ENCODE measurements at regions not wholly inside any gene's neighbourhood (a gene's known extent, or its start where the extent isn't known, plus 50 kb on each side); places are given as distances from the start of the nearest gene placed in this dataset.

GRCh38 chr1:82446236-82446635, 645.5 kb downstream of the ADGRL2 start:
- TF ChIP-seq RAD21 (IDR thresholded peaks at IDR 0.05; ENCODE audit: low read length): no peak
- TF ChIP-seq POLR2A (IDR thresholded peaks at IDR 0.05; ENCODE audit: low read depth, low read length): no peak
- no peak for TF ChIP-seq ELK1 (IDR thresholded peaks at IDR 0.05; ENCODE audit: borderline replicate concordance, low read depth, low read length)
- TF ChIP-seq CTCF (conservative IDR thresholded peaks at IDR 0.05; ENCODE audit: low read depth, low read length): no peak
- no peak for TF ChIP-seq SMC3 (IDR thresholded peaks at IDR 0.05; ENCODE audit: low read depth, low read length)
- TF ChIP-seq CHD1 (IDR thresholded peaks at IDR 0.05; ENCODE audit: low read depth, low read length): no peak
- TF ChIP-seq MXI1 (IDR thresholded peaks at IDR 0.05; ENCODE audit: borderline replicate concordance, low read depth, low read length): no peak
- TF ChIP-seq RFX5 (IDR thresholded peaks at IDR 0.05; ENCODE audit: low read depth, low read length): no peak
- TF ChIP-seq USF2 (IDR thresholded peaks at IDR 0.05; ENCODE audit: low read depth, low read length): no peak
- TF ChIP-seq CEBPB (IDR thresholded peaks at IDR 0.05; ENCODE audit: low read depth, low read length): no peak
- TF ChIP-seq MAFK (IDR thresholded peaks at IDR 0.05; ENCODE audit: low read depth, low read length): no peak
- no peak for TF ChIP-seq MAZ (IDR thresholded peaks at IDR 0.05; ENCODE audit: borderline replicate concordance, low read depth, low read length)
